Activated B cell treated with CpG ODN at 0.5 μM for 24 hours (primary cell): ENCODE measurements at regions not wholly inside any gene's neighbourhood (a gene's known extent, or its start where the extent isn't known, plus 50 kb on each side); places are given as distances from the start of the nearest gene placed in this dataset.

Experiments
- ATAC-seq: fragments of 200-7000 bp; cut with Tn5 transposase; one replicate; pipeline ENCODE4 v1.10.0; 2021; ENCODE audit warnings: low read depth, mild to moderate bottlenecking, moderate library complexity
- CTCF ChIA-PET: fragments of 350-600 bp; sonication (Branson Sonifier 250); formaldehyde crosslinking; loops from one replicate; lab custom pipeline; 2021; ENCODE audit warnings: antibody characterized with exemption; lab: Charles Lee
- POLR2A ChIA-PET: fragments of 350-600 bp; sonication (Branson Sonifier 250); formaldehyde crosslinking; loops from one replicate; lab custom pipeline; 2021; ENCODE audit warnings: antibody characterized with exemption; lab: Charles Lee
- DNase-seq: peaks from one replicate; pipeline ENCODE4 v3.0.0; 2022
- H3K27ac Mint-ChIP-seq: one replicate; pipeline ENCODE4 v1.8.0; 2020; ENCODE audit warnings: mixed read lengths
- H3K27me3 Mint-ChIP-seq: one replicate; pipeline ENCODE4 v1.8.0; 2021; ENCODE audit warnings: mixed read lengths
- H3K36me3 Mint-ChIP-seq: one replicate; pipeline ENCODE4 v1.8.0; 2021; ENCODE audit warnings: low read depth, mixed read lengths
- H3K4me1 Mint-ChIP-seq: one replicate; pipeline ENCODE4 v1.8.0; 2021; ENCODE audit warnings: mixed read lengths
- H3K4me3 Mint-ChIP-seq: one replicate; pipeline ENCODE4 v1.8.0; 2020; ENCODE audit warnings: mild to moderate bottlenecking, mixed read lengths
- H3K9me3 Mint-ChIP-seq: one replicate; pipeline ENCODE4 v1.8.0; 2020; ENCODE audit warnings: mixed read lengths
- intact Hi-C: fragments of 100-400 bp; cut with micrococcal nuclease; formaldehyde crosslinking; loops from one replicate; pipeline ENCODE4 v1.15.1; 2024
- TF ChIP-seq, protein P1 (sequence below): fragments of 200-600 bp; IDR thresholded peaks from one replicate; pipeline ENCODE4 v1.8.0; 2022; ENCODE audit warnings: antibody characterized with exemption, mild to moderate bottlenecking

DNA sequence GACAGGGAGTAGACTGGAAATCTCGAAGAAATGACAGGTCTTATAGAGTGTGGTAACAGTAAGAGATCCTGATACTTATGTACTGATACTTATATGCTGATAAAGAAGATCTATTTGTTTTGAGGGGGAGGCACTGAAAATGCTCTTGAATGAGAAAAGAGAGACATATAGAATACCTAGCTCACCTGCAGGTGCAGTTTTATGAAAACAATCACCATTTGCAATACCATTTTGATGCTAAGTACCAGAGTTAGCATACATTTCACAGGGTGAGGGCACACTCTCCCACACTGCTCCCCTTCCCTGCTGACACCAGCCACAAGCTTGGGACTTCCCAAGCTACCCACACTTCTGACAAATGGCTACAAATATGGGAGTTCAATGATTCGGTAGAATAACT, 1490.1 kb upstream of the IGFBP7 start:
- DNase-seq (no peak), ATAC-seq (no peak)
- no peak overlapping the region for H3K4me3 Mint-ChIP-seq
- POLR2A ChIA-PET, result no interaction called here
- H3K4me1 Mint-ChIP-seq, result no peaks in the 10 kb centered on the region
- TF ChIP-seq, protein P1, sequence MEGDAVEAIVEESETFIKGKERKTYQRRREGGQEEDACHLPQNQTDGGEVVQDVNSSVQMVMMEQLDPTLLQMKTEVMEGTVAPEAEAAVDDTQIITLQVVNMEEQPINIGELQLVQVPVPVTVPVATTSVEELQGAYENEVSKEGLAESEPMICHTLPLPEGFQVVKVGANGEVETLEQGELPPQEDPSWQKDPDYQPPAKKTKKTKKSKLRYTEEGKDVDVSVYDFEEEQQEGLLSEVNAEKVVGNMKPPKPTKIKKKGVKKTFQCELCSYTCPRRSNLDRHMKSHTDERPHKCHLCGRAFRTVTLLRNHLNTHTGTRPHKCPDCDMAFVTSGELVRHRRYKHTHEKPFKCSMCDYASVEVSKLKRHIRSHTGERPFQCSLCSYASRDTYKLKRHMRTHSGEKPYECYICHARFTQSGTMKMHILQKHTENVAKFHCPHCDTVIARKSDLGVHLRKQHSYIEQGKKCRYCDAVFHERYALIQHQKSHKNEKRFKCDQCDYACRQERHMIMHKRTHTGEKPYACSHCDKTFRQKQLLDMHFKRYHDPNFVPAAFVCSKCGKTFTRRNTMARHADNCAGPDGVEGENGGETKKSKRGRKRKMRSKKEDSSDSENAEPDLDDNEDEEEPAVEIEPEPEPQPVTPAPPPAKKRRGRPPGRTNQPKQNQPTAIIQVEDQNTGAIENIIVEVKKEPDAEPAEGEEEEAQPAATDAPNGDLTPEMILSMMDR, result no peak
- intact Hi-C loops, result no loop called here
- no peaks in the 10 kb centered on the region for H3K36me3 Mint-ChIP-seq
- peaks cover 3% of the 10 kb centered on the region for H3K9me3 Mint-ChIP-seq
- CTCF ChIA-PET, result no interaction called here
- H3K27me3 Mint-ChIP-seq, result no peaks in the 10 kb centered on the region
- no peak overlapping the region for H3K27ac Mint-ChIP-seq

DNA sequence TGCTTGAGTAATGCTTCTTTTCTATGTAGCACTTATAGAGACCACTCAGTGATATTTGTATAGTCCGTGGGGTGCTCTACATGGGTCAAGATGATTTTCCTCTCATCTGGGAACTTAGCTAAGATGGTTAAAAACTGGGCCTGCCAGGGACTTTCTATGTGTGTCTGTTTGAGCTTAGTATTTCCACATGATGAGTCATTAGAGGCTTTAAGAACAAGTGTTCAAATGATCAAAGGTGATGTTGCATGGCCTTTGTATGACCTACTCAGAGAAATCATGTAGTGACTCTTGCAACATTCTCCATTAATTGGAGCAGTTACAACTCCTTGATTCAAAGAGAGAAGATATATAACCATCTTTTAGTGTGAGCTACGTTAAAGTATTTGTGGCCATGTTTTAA, 1480.5 kb upstream of the IGFBP7 start:
- ChIA-PET CTCF (no interaction called here), POLR2A (no interaction called here)
- Mint-ChIP-seq H3K27me3 (no peaks in the 10 kb centered on the region), H3K36me3 (no peaks in the 10 kb centered on the region), H3K9me3 (peaks cover 4% of the 10 kb centered on the region), H3K27ac (no peak overlapping the region), H3K4me3 (no peak overlapping the region), H3K4me1 (no peaks in the 10 kb centered on the region)
- no peak for ATAC-seq
- TF ChIP-seq, protein P1, result no peak
- no peak for DNase-seq
- intact Hi-C loops, result no loop called here

DNA sequence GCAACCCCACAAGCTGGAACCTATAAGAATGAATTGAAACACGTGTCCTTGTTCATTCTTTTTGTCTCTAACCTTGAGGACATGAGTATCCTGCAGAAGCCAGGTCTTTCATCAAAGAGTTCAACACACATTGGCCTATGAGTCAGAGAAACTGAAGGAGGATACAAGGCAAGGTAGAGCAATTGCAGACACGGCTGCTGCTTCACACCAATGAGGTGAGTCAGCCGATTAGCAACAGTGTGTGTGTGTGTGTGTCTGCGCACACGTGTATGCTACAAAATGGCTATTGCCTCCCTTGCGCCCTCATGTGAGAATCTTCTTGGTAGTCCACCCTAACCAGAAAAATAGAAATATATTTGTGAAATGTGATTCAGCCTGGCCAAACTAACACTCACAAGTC, 1477.7 kb upstream of the IGFBP7 start:
- TF ChIP-seq, protein P1, result no peak
- no peak overlapping the region for H3K4me3 Mint-ChIP-seq
- intact Hi-C loops, result no loop called here
- CTCF ChIA-PET, result no interaction called here
- ATAC-seq, result no peak
- POLR2A ChIA-PET, result no interaction called here
- no peak overlapping the region for H3K27ac Mint-ChIP-seq
- no peak for DNase-seq
- H3K9me3 Mint-ChIP-seq, result peaks cover 18% of the 10 kb centered on the region
- no peaks in the 10 kb centered on the region for H3K36me3 Mint-ChIP-seq
- no peaks in the 10 kb centered on the region for H3K27me3 Mint-ChIP-seq
- no peaks in the 10 kb centered on the region for H3K4me1 Mint-ChIP-seq

DNA sequence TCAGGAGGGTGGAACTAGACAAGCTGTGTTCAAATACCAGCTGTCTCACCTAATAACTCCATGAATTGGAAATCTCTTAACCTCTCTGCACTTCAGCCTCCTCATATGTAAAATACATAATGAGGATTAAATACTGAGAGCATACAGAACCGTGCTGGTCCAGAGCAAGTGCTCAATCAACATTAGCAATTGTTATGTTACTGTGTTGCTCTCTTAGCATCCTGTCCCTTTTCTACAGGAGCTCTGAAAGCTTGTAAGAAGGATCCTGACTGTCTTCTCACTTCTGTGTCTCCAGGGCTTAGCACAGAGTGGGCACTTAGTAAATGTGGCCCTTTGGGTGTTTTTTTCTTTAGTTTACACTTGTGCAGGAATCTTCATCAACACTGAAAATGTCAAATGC, 1456.1 kb upstream of the IGFBP7 start:
- POLR2A ChIA-PET, result no interaction called here
- Mint-ChIP-seq H3K4me3 (no peak overlapping the region), H3K36me3 (no peaks in the 10 kb centered on the region), H3K9me3 (peaks cover 16% of the 10 kb centered on the region), H3K27me3 (no peaks in the 10 kb centered on the region), H3K27ac (no peak overlapping the region), H3K4me1 (no peaks in the 10 kb centered on the region)
- TF ChIP-seq, protein P1, result no peak
- DNase-seq, result no peak
- no peak for ATAC-seq
- intact Hi-C loops, result no loop called here
- CTCF ChIA-PET, result no interaction called here

DNA sequence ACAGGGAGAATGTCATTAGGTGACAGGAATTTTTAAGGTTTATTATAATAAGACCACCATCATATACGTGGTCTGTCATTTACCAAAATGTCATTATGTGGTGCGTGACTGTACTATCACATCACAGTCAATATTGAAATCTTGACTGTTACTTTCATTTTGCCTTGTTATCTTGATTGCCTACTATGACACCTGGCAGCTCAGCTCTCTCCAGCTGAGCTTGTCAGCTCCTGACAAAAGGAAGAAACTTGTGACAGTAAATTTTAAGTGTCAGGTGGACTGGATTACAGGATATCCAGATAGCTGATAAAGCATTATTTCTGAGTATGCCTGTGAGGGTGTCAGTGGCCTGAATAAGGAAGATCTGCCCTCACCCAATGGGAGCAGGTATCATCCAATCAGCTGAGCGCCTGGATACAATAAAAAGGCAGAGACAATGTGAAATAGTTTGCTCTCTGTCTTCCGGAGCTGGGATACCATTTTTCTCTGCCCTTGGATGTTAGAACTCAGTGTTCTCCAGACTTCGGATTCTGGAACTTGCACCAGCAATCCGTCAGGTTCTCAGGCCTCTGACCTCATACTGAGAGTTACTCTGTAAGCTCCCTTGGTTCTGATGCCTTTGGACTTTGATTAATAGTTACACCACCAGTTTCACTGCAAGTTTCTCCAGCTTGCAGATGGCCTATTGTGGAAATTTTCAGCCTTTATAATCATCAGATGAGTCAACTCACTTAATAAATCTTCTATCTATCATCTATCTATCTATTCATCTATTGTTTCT, 1454.7 kb upstream of the IGFBP7 start:
- Mint-ChIP-seq H3K27ac (no peak overlapping the region), H3K36me3 (no peaks in the 10 kb centered on the region), H3K27me3 (no peaks in the 10 kb centered on the region), H3K9me3 (peaks cover 12% of the 10 kb centered on the region), H3K4me1 (no peaks in the 10 kb centered on the region), H3K4me3 (no peak overlapping the region)
- CTCF ChIA-PET, result no interaction called here
- DNase-seq, result no peak
- no peak for ATAC-seq
- TF ChIP-seq, protein P1, result no peak
- POLR2A ChIA-PET, result no interaction called here
- intact Hi-C loops, result no loop called here
